Naive thymus-derived CD4-positive, alpha-beta T cell (primary cell): ENCODE measurements at regions not wholly inside any gene's neighbourhood (a gene's known extent, or its start where the extent isn't known, plus 50 kb on each side); places are given as distances from the start of the nearest gene placed in this dataset.

Experiments
- ATAC-seq: fragments of 150-1000 bp; cut with Tn5 transposase; 2 replicates; pipeline ENCODE4 v1.10.0; 2021; ENCODE audit warnings: mild to moderate bottlenecking, moderate library complexity
- CTCF ChIA-PET: fragments of 350-600 bp; sonication (Branson Sonifier 250); formaldehyde crosslinking; loops from one replicate; lab custom pipeline; 2021; ENCODE audit warnings: antibody characterized with exemption; lab: Charles Lee
- POLR2A ChIA-PET: fragments of 350-600 bp; sonication (Branson Sonifier 250); formaldehyde crosslinking; loops from one replicate; lab custom pipeline; 2021; ENCODE audit warnings: antibody characterized with exemption, inconsistent platforms; lab: Charles Lee
- DNase-seq, 9 donors: peaks; one replicate each; pipeline versions ENCODE4 v3.0.0 to v3.0.0-alpha.2; 2020 to 2022; ENCODE audit warnings: mixed read lengths in 1 of 9
- H3K27ac ChIP-seq: one replicate; pipeline ENCODE4 v1.7.0; 2013; ENCODE audit warnings: mild to moderate bottlenecking, low read depth, low read length, moderate library complexity
- H3K27me3 ChIP-seq, 2 donors: one replicate each; pipeline ENCODE4 v1.7.0; 2013; ENCODE audit warnings: low read length in 2 of 2, mild to moderate bottlenecking in 2 of 2, moderate library complexity in 2 of 2; ENCODE audit not compliant: control insufficient read depth in 2 of 2, insufficient read depth in 2 of 2
- H3K36me3 ChIP-seq, 3 experiments: 1 replicate in 2 of 3; 2 replicates in 1 of 3; pipeline ENCODE4 v1.7.0; 2013; ENCODE audit warnings: low read length in 3 of 3, mild to moderate bottlenecking in 3 of 3, moderate library complexity in 1 of 3; ENCODE audit not compliant: insufficient read depth in 3 of 3, control insufficient read depth in 2 of 3
- H3K4me1 ChIP-seq, 2 donors: one replicate each; pipeline ENCODE4 v1.7.0; 2013; ENCODE audit warnings: low read length in 2 of 2, mild to moderate bottlenecking in 2 of 2, moderate library complexity in 1 of 2; ENCODE audit not compliant: control insufficient read depth in 2 of 2, insufficient read depth in 2 of 2
- H3K4me3 ChIP-seq: 2 replicates; pipeline ENCODE4 v1.7.0; 2013; ENCODE audit warnings: mild to moderate bottlenecking, low read length
- H3K9me3 ChIP-seq, 3 experiments: 1 replicate in 2 of 3; 2 replicates in 1 of 3; pipeline ENCODE4 v1.7.0; 2013; ENCODE audit warnings: low read length in 3 of 3; ENCODE audit not compliant: control insufficient read depth in 2 of 3
- H3K27ac Mint-ChIP-seq, 9 donors: one replicate each; pipeline ENCODE4 v1.8.0; 2020 to 2022; ENCODE audit warnings: mixed read lengths in 9 of 9, mild to moderate bottlenecking in 8 of 9, moderate library complexity in 5 of 9, inconsistent platforms in 2 of 9
- H3K27me3 Mint-ChIP-seq, 5 donors: one replicate each; pipeline ENCODE4 v1.8.0; 2021 to 2022; ENCODE audit warnings: mixed read lengths in 5 of 5, mild to moderate bottlenecking in 1 of 5
- H3K36me3 Mint-ChIP-seq, 5 donors: one replicate each; pipeline ENCODE4 v1.8.0; 2020 to 2022; ENCODE audit warnings: mixed read lengths in 5 of 5, mild to moderate bottlenecking in 3 of 5, inconsistent platforms in 1 of 5
- H3K4me1 Mint-ChIP-seq, 7 donors: one replicate each; pipeline ENCODE4 v1.8.0; 2020 to 2022; ENCODE audit warnings: mixed read lengths in 7 of 7, mild to moderate bottlenecking in 3 of 7, inconsistent platforms in 1 of 7
- H3K4me3 Mint-ChIP-seq, 10 donors: one replicate each; pipeline ENCODE4 v1.8.0; 2020 to 2022; ENCODE audit warnings: mild to moderate bottlenecking in 10 of 10, mixed read lengths in 10 of 10, moderate library complexity in 6 of 10, inconsistent platforms in 2 of 10
- H3K9me3 Mint-ChIP-seq, 11 donors: one replicate each; pipeline ENCODE4 v1.8.0; 2020 to 2022; ENCODE audit warnings: mixed read lengths in 11 of 11, mild to moderate bottlenecking in 4 of 11, inconsistent platforms in 1 of 11, moderate library complexity in 1 of 11
- intact Hi-C, 2 donors: fragments of 100-400 bp; cut with micrococcal nuclease; formaldehyde crosslinking; loops; one replicate each; pipeline ENCODE4 v1.15.1; 2023

GRCh38 chr1:226808501-226808900 is 61.9 kb upstream of the PSEN2 start:
- H3K36me3 ChIP-seq = no peaks in the 10 kb centered on the region
- DNase-seq (no peak), ATAC-seq (no peak)
- no peak overlapping the region for H3K4me3 Mint-ChIP-seq
- intact Hi-C loops = no loop called here
- peaks cover 0 to 3% (median 0%) of the 10 kb centered on the region in 5 donors for H3K36me3 Mint-ChIP-seq
- peak overlapping the region in 2 of 9 donors; percentile 20 to 69 for H3K27ac Mint-ChIP-seq
- H3K4me1 Mint-ChIP-seq = peaks cover 6 to 24% (median 23%) of the 10 kb centered on the region in 7 donors
- peaks cover 0 to 4% (median 0%) of the 10 kb centered on the region in 5 donors for H3K27me3 Mint-ChIP-seq
- CTCF ChIA-PET = no interaction called here
- no peaks in the 10 kb centered on the region for H3K27me3 ChIP-seq
- no peak overlapping the region for H3K27ac ChIP-seq
- H3K9me3 ChIP-seq = no peaks in the 10 kb centered on the region
- POLR2A ChIA-PET = no interaction called here
- H3K4me3 ChIP-seq = no peak overlapping the region
- H3K4me1 ChIP-seq = no peaks in the 10 kb centered on the region
- H3K9me3 Mint-ChIP-seq = peaks cover 0 to 2% (median 0%) of the 10 kb centered on the region in 11 donors

GRCh38 chr1:226806988-226807387 is 63.4 kb upstream of the PSEN2 start:
- Mint-ChIP-seq H3K4me3 (peak overlapping the region in 1 of 10 donors; percentile 25), H3K27ac (peak overlapping the region in 2 of 9 donors; percentile 22 to 69), H3K36me3 (peaks cover 0 to 3% (median 0%) of the 10 kb centered on the region in 5 donors), H3K9me3 (peaks cover 0 to 2% (median 0%) of the 10 kb centered on the region in 11 donors), H3K4me1 (peaks cover 6 to 24% (median 23%) of the 10 kb centered on the region in 7 donors), H3K27me3 (peaks cover 0 to 3% (median 0%) of the 10 kb centered on the region in 5 donors)
- H3K36me3 ChIP-seq = no peaks in the 10 kb centered on the region
- ATAC-seq (no peak), DNase-seq (no peak)
- H3K27ac ChIP-seq = no peak overlapping the region
- H3K27me3 ChIP-seq = no peaks in the 10 kb centered on the region
- H3K9me3 ChIP-seq = no peaks in the 10 kb centered on the region
- POLR2A ChIA-PET = interaction anchor here (0.6 to 0.8 kb wide), 2 partner anchors 14 to 187 kb away, joined by 3 read pairs; no protein-coding TSS in a partner anchor
- H3K4me1 ChIP-seq = no peaks in the 10 kb centered on the region
- intact Hi-C loops = no loop called here
- no peak overlapping the region for H3K4me3 ChIP-seq
- CTCF ChIA-PET = no interaction called here

DNA sequence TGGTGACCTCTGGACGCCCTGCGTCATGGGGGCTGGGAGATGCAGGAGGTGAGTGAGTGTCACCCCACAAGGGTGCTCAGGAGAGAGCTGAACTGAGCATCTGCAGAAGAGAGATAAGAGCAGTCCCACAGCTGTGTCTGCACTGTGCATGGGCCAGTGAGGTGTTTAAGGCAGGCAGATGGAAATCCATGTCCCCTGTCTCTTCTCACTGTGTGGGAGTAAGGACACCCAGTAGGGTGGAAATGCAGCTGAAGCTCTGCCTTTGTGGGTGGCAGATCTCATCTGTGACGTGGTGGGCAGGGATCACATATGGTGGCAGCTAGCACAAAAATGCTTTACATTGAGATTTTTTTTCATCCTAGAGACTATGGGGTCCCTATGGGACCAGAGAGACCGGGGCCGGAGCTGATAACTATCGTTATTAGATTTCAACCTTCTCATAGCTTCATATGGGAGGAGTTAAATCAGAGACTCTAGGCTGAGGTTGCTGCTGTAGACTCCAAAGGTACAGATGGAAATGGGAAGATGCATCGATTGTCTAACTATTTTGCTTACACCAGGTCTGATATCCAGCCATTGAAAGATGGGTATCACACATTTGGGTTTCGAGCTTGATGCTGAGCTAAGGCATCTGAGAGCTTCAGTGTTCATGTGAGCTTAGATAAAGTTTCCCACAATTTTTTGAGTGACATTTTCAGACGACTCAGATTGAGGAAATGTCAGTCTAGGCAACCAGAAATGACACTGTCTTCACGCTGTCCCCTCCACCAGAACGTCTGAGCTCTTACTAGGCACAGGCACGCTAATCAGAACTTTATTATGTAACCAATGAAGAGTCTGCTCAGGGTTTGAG is 65.3 kb upstream of the PSEN2 start:
- H3K4me1 ChIP-seq = peaks cover 3 to 9% of the 10 kb centered on the region in 2 donors
- H3K27ac Mint-ChIP-seq = peak overlapping the region in 4 of 9 donors; percentile 8 to 72 (median 40)
- ATAC-seq = no peak
- peaks cover 7 to 40% (median 38%) of the 10 kb centered on the region in 7 donors for H3K4me1 Mint-ChIP-seq
- H3K4me3 Mint-ChIP-seq = peak overlapping the region in 1 of 10 donors; percentile 32
- no peak overlapping the region for H3K27ac ChIP-seq
- POLR2A ChIA-PET = interaction anchor here (1.1 kb wide), 1 partner anchor 11 kb away, joined by 3 read pairs; no protein-coding TSS in a partner anchor
- CTCF ChIA-PET = interaction anchor here (1.0 to 1.2 kb wide), 2 partner anchors 10 to 68 kb away, joined by 3 to 5 read pairs; no protein-coding TSS in a partner anchor
- no peaks in the 10 kb centered on the region for H3K9me3 Mint-ChIP-seq
- no peaks in the 10 kb centered on the region for H3K36me3 Mint-ChIP-seq
- H3K27me3 ChIP-seq = no peaks in the 10 kb centered on the region
- DNase-seq = no peak
- H3K4me3 ChIP-seq = no peak overlapping the region
- H3K9me3 ChIP-seq = no peaks in the 10 kb centered on the region
- no peaks in the 10 kb centered on the region for H3K36me3 ChIP-seq
- H3K27me3 Mint-ChIP-seq = peaks cover 0 to 7% (median 0%) of the 10 kb centered on the region in 5 donors
- intact Hi-C loops = no loop called here

- intact Hi-C loops = no loop called here
- ChIA-PET CTCF (interaction anchor here (0.6 to 0.8 kb wide), 2 partner anchors 21 to 1356 kb away, joined by 3 to 4 read pairs; no protein-coding TSS in a partner anchor), POLR2A (interaction anchor here (0.6 to 3.2 kb wide), 6 partner anchors 18 to 104 kb away, joined by 3 to 24 read pairs (median 4); partner anchors contain the start of gene ITPKB)
- peak overlapping the region in 3 of 10 donors; percentile 44 to 71 (median 63) for H3K4me3 Mint-ChIP-seq
- Histone ChIP-seq H3K27ac (peak overlapping the region; percentile 67), H3K36me3 (no peaks in the 10 kb centered on the region), H3K4me3 (no peak overlapping the region), H3K27me3 (no peaks in the 10 kb centered on the region), H3K9me3 (no peaks in the 10 kb centered on the region), H3K4me1 (peaks cover 31 to 33% of the 10 kb centered on the region in 2 donors)
- ATAC-seq (no peak), DNase-seq (no peak)
- peaks cover 0 to 1% (median 0%) of the 10 kb centered on the region in 5 donors for H3K36me3 Mint-ChIP-seq
- peak overlapping the region; percentile 31 to 100 (median 96) for H3K27ac Mint-ChIP-seq
- no peaks in the 10 kb centered on the region for H3K9me3 Mint-ChIP-seq
- H3K27me3 Mint-ChIP-seq = peaks cover 0 to 7% (median 0%) of the 10 kb centered on the region in 5 donors
- peaks cover 29 to 57% (median 51%) of the 10 kb centered on the region in 7 donors for H3K4me1 Mint-ChIP-seq
These were observed 61.8 kb upstream of the ITPKB start for GRCh38 chr1:226800763-226801380.

DNA sequence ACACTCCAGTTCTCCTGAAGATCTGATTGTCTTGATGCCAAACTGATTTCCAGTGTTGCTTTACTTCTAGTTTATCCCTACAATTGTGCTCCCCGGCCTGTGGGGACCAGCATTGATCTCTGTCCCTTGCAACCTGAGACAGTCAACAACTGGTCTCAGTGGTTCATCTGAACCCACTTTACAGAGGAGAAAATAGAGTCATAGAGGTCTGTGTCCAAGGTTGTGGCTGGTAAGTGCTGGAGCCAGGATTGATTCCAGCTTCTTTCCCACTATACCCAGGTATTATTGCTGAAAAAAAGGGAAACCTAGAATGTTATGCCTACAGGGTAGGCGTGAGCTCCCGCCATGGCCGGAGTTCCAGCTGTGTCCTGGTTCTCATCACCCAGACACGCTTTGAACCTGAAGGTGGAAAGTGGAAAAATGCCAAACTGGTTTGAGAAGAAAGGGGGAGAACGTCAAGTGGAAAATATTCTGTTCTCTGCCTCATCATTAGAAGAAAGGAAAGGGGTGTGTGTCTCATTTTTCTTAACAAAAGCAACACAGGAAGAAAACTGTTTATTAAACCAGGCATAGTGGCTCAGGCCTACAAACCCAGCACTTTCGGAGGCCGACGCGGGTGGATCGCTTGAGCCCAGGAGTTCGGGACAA is 60.7 kb upstream of the ITPKB start:
- H3K4me3 Mint-ChIP-seq = peak overlapping the region; percentile 30 to 86 (median 72)
- no peaks in the 10 kb centered on the region for H3K27me3 ChIP-seq

More for the DNA sequence above, 60.7 kb upstream of the ITPKB start:
- H3K27ac Mint-ChIP-seq = peak overlapping the region; percentile 96 to 100 (median 99)
- Histone ChIP-seq H3K36me3 (no peaks in the 10 kb centered on the region), H3K9me3 (no peaks in the 10 kb centered on the region), H3K4me3 (no peak overlapping the region), H3K4me1 (peaks cover 31 to 33% of the 10 kb centered on the region in 2 donors), H3K27ac (peak overlapping the region; percentile 67)
- intact Hi-C loops = loop anchor here (1.0 to 5.0 kb wide), 3 partner anchors 15 to 60 kb away; partner anchors contain the start of gene ITPKB (in 2 of the 2)
- DNase-seq = peak in 5 of 9 donors; percentile 8 to 60 (median 34)
- POLR2A ChIA-PET = interaction anchor here (0.9 to 3.2 kb wide), 10 partner anchors 16 to 146 kb away, joined by 3 to 24 read pairs (median 4); partner anchors contain the start of gene ITPKB
- H3K9me3 Mint-ChIP-seq = no peaks in the 10 kb centered on the region
- H3K4me1 Mint-ChIP-seq = peaks cover 30 to 48% (median 42%) of the 10 kb centered on the region in 7 donors
- CTCF ChIA-PET = interaction anchor here (0.8 kb wide), 1 partner anchor 20 kb away, joined by 3 read pairs; no protein-coding TSS in a partner anchor
- H3K27me3 Mint-ChIP-seq = peaks cover 0 to 9% (median 0%) of the 10 kb centered on the region in 5 donors
- no peak for ATAC-seq
- peaks cover 0 to 1% (median 0%) of the 10 kb centered on the region in 5 donors for H3K36me3 Mint-ChIP-seq
